ENCODE measurements at regions not wholly inside any gene's neighbourhood (a gene's known extent, or its start where the extent isn't known, plus 50 kb on each side); places are given as distances from the start of the nearest gene placed in this dataset.
A peak's percentile ranks its signal among the peaks of the same experiment; 100 is the strongest.

- DNase-seq, result no peak
Observed at GRCh38 chr13:31081316-31081715, 80.4 kb downstream of the HSPH1 start.

GRCh38 chr13:31074756-31075155 is 86.9 kb downstream of the HSPH1 start:
- no peak for DNase-seq

- DNase-seq, result peak in 1 of 3 donors; percentile 7
Observed at GRCh38 chr13:31073859-31074718, 87.6 kb downstream of the HSPH1 start.

- no peak for DNase-seq
Observed at GRCh38 chr13:31072041-31072440, 89.7 kb downstream of the HSPH1 start.

GRCh38 chr13:31069808-31070534 is 91.7 kb downstream of the HSPH1 start:
- no peak for DNase-seq

- no peak for DNase-seq
Observed at GRCh38 chr13:31068119-31068423, 93.6 kb downstream of the HSPH1 start.

GRCh38 chr13:31067416-31068118 is 94.1 kb downstream of the HSPH1 start:
- DNase-seq, result no peak

GRCh38 chr13:31064636-31065035 is 97.1 kb downstream of the HSPH1 start:
- no peak for DNase-seq

GRCh38 chr13:31063772-31064171 is 97.9 kb downstream of the HSPH1 start:
- DNase-seq, result no peak

- no peak for DNase-seq
Observed at GRCh38 chr13:31060655-31061054, 101.0 kb downstream of the HSPH1 start.

GRCh38 chr13:31060220-31060619 is 101.5 kb downstream of the HSPH1 start:
- no peak for DNase-seq

- no peak for DNase-seq
Observed at GRCh38 chr13:31057403-31058033, 104.2 kb downstream of the HSPH1 start.

- no peak for DNase-seq
Observed at GRCh38 chr13:31056644-31057271, 104.9 kb downstream of the HSPH1 start.

- DNase-seq, result no peak
Observed at GRCh38 chr13:31055589-31055988, 106.1 kb downstream of the HSPH1 start.

- no peak for DNase-seq
Observed at GRCh38 chr13:31054632-31055031, 107.1 kb downstream of the HSPH1 start.

- no peak for DNase-seq
Observed at GRCh38 chr13:31053896-31054295, 107.8 kb downstream of the HSPH1 start.

- no peak for DNase-seq
Observed at GRCh38 chr13:31053091-31053490, 108.6 kb downstream of the HSPH1 start.

GRCh38 chr13:31052478-31052877 is 109.2 kb downstream of the HSPH1 start:
- no peak for DNase-seq

GRCh38 chr13:31051999-31052398 is 109.7 kb downstream of the HSPH1 start:
- no peak for DNase-seq

- no peak for DNase-seq
Observed at GRCh38 chr13:31050486-31051400, 111.0 kb downstream of the HSPH1 start.

- no peak for DNase-seq
Observed at GRCh38 chr13:31049833-31050232, 111.9 kb downstream of the HSPH1 start.
